ENCODE measurements at regions not wholly inside any gene's neighbourhood (a gene's known extent, or its start where the extent isn't known, plus 50 kb on each side); places are given as distances from the start of the nearest gene placed in this dataset.
"Not testable (repeated sequence)": the region's sequence is repeated elsewhere in the genome, so short reads cannot be mapped to it uniquely, and the experiment has no call there.

DNA sequence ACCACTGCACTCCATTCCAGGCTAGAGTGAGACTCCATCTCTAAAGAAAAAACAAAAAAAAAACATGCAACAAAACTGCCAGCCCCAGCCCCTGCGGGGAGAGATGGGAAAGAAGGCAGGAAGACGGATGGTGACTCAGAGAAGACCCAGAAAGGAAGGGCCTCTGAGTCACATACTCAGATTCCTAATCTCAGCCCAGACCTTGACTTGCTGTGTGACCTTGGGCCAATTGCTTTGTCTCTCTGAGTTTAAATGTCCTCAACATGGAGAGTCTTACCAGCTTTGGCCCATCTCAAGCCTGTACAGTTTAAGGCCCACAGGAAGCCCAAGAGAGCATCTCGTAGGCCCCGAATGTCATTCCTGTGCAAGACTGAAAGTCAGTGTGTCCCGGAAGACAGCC, 86.5 kb upstream of the LHX1 start:
- DNase-seq = no peak

DNA sequence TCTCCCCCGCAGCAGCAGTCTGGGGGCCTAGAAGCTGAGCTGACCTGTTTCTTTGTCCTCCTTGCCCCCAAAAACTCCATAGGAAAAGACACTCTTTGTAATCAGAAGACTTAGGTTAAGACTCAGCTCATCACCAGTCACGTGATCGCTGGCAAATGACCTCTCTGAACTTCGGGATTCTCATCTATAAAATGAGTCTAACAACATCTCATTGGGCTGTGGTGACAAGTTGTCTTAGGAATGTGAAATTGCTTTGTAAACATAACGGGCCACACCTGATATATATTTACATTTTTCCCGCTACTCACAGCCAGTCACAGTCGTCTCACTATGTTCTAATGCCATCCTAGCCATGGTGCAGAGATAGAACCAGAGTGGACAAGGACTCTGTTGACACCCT, 86.0 kb upstream of the LHX1 start:
- no peak for DNase-seq

DNA sequence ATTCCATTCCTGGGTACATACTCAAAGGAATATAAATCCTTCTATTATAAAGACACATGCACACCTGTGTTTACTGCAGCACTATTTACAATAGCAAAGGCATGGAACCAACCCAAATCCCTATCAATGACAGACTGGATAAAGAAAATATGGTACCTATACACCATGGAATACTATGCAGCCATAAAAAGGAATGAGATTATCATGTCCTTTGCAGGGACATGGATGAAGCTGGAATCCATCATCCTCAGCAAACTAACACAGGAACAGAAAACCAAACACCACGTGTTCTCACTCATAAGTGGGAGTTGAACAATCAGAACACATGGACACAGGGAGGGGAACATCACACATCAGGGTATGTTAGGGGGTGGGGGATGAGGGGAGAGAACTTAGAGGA, 84.8 kb upstream of the LHX1 start:
- DNase-seq = not testable (repeated sequence)

DNA sequence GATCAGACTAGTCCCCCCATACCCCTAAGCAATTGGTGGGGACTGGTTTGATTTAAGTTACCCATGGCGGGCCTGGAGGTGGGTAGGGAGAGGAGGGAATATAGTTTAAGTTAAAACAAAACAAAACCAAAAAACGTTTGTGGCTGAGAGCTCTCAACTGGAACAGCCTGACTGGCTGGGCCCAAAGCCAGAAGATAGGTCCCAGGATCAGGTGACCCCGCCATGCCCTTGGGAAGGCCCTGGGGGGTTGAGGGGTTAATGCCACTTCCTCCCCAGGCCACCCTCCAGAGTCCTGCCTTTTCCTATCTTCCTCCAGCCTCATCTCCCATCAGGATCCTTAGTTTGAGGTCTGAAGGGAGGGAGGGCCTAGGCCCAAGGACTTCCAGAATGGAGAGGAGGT, 82.3 kb upstream of the LHX1 start:
- DNase-seq = no peak

DNA sequence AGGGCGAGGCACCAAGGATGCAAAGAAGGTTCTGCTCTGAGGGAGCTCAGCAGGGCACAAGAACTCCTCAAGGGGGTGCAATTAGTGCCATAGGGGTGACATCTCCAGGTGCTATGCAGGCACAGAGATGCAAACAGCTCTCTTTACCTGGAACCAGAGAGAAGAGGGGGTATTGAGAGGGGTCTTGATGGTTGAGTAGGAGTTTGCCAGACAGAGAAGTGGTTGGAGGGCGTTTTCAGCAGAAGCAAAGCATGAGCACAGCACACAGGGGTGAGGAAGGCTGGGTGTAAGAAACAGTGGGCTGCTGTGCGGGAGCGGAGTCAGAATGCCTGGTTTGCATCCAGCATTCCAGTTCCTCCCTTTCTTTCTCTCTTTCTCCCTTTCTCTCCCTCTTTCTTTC, 81.8 kb upstream of the LHX1 start:
- no peak for DNase-seq

DNA sequence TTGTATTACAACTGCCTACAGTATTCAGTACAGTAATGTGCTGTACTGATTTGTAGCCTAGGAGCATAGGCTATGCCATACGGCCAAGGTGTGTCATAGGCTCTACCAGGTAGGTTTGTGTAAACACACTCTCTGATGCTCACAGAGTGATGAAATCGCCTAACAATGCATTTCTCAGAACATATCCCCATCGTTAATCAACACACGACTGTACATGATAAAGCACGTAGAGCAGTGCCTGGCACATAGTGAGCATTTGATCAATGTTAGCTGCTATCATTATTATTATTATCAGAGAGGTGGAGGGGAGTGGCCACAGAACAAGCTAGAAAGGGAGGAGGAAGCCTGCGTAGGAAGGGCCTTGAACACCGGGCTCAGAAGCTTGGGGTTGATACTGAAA, 81.1 kb upstream of the LHX1 start:
- DNase-seq = no peak

DNA sequence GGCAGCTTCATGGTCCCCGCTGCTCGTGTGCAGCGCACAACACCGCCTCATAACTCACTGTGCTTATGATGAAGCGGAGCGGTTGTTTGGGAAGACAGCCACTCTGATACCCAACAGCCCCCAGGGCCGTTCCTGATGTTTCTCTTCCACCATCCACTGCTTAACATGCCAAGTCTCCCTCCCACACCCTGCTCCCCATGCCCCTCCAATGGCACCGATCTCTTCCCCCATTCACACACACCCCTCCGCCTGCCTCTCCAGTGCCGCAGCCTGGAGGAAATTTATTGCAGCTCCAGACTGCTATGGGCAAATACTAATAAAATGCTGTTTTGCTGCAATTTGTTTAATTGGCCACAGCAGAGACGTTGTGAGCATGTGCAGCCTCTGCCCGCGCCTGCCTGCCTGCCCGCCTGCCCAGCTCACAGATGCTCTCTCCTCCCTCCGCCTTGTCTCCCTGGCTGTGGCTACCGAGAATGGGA, 80.3 kb upstream of the LHX1 start:
- no peak for DNase-seq

DNA sequence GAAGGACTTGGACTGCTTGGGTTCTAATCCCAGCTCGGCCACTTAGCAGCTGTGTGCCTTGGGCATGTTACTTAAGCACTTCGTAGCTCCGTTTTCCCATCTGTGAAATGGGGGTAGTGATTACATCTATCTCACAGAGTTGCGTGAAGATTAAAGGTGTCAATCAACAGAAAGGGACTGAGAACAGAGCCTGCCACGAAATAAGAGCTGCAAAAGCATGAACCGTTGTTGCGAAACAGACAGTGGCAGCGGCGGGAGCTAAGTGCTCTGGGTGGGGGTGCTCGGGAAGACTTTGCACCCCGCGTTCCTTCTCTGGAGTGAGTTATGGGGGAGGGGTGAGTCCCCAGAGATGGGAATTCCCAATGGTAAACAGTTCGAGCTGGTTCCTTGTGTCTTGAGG, 79.6 kb upstream of the LHX1 start:
- DNase-seq = no peak

DNA sequence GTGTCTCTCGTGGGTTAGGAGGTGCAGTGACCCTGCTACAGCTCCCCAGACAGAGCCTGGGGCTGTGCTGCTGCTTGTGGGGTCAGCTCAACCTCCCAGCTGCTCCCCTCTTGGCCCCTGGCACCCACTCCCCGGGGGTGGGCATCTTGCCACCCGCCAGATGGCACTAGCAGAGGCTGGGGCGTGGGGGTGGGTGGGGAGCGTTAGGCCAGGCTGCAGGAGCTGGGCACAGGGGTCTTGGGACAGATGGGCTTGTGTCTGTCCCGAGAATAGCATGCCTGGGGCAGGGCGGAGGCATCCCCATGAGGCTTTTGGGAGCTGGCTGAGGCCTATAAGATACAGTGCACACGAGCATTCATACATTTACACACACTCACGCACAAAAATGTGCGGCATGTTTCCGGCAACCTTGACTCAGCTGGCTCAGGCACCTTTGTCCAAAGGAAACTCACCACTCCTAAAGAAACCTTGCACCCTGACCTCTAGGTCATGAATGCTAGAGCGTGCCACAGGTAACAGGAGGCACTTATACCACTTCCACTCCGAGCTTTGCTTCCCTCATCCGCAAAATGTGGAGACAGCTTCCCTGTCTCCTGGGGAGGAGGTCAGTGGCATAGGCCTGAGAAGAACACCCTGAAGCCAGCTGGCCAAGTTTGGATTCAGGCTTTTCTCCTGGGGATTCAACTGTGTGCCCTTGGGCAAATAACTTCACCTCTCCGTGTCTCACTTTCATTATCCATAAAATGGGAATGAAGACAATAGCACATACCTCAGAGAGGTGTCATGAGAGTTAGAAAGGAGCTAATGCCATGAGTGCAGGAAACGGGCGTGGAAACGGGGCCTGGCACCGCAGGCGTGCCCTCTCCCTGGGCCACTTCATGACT, 78.9 kb upstream of the LHX1 start:
- no peak for DNase-seq

DNA sequence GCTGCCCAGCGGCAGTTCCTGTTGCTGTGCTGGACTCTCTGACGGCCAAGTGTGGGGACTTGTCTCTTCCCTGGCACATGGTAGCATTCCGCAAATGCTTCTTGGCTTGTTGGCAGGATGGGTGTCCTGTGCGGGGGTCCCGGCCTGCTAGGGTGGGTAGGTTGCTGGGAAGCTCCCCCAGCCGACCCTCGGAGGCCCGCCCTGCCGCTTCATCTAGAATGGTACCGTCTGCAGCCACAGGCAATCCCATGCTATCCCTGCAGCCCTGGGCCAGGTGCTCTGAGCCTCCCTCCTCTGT, 78.3 kb upstream of the LHX1 start:
- DNase-seq = no peak

DNA sequence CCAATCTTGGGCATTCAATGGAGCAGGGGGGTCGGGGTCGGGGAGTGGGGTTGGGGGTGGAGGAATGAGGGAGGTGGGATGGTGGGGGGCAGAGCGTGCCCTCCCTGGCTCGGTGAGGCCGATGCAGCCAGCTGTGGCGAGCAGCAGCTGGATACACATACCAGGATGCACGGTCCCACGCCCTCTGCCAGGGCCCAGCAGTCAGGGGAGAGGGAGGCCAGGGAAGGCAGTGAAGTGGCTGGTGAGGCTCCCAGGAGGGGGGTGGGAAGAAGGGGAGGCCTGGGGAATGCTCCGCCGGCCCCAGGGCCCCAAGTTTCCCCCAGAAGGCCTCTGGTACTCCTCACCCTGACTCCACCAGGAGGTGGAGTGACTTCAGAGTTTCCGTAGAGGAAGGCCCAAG, 77.6 kb upstream of the LHX1 start:
- DNase-seq = no peak

DNA sequence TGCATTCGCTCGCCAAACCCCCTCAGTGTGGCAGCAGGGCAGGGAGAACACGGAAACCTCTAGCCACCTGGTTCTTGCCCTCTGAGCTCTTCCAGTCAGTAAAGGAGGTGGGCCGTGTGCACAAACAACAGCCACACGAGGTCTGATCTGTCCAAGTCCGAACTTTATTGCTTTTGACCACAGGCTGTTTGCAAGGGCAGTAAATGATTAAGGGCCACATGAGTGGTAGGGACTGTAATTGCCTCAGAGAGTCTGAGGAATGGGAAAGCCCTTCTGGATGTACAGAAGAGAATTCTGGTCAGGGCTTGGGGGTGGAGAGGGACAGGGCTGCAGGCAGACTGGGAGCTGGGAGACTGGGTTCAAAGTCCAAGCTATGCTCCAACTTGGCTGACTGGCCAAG, 75.7 kb upstream of the LHX1 start:
- no peak for DNase-seq

DNA sequence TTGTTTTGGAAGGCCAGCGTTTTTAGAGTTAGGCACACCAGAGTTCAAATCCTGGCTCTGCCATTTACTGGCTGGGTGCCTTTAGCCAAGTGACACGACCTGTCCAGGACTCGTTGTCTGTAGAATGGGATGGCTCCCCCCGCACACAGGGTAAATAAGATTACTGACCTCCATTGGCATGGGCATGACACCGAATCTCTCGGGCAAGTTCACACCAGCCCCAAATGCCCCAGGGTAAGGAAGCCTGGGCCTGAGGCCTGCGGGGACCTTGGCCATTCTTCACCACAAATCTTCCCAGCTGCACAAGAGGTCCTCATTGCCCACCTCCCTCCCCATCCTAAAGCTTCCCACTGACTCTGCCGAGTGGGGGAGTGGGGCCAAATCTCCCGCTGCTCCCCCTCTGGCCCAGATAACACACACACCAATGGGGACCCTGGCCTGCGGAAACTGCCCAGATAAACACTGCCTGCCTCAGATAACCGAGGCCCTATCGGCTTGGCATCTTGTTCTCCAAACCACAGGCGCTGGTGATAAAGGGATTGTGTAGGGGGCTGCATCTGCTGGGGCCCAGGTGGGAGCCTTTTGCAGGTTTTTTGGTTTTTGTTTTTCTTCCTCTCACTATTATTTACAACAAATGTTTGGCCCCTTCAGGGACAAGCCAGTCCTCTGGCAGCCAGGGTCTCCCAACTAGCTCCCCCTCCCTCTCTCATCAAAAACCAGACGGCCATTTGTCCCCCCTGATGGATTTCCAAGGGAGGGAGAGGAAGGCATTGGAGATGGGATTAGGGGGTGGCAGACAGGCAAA, 75.0 kb upstream of the LHX1 start:
- DNase-seq = no peak

DNA sequence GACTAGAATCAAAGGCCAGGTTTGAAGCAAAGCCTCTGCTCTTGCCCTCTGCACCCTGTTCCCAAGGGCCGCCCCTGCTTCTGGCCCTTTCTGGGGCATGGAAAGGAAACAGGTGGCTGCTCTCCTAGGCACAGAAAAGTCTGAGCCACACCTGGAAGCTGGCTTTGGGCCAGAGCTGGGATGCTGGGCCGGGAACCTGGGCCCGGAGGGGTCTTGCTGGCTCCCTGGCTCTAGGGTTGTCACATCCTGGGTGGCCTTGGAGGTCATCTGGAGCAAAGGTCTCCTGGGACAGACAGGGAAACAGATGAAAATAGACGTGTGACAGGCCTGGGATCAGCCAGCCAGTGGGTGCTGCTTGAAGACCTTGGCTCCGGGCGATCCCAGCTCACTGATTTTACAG, 74.1 kb upstream of the LHX1 start:
- no peak for DNase-seq

DNA sequence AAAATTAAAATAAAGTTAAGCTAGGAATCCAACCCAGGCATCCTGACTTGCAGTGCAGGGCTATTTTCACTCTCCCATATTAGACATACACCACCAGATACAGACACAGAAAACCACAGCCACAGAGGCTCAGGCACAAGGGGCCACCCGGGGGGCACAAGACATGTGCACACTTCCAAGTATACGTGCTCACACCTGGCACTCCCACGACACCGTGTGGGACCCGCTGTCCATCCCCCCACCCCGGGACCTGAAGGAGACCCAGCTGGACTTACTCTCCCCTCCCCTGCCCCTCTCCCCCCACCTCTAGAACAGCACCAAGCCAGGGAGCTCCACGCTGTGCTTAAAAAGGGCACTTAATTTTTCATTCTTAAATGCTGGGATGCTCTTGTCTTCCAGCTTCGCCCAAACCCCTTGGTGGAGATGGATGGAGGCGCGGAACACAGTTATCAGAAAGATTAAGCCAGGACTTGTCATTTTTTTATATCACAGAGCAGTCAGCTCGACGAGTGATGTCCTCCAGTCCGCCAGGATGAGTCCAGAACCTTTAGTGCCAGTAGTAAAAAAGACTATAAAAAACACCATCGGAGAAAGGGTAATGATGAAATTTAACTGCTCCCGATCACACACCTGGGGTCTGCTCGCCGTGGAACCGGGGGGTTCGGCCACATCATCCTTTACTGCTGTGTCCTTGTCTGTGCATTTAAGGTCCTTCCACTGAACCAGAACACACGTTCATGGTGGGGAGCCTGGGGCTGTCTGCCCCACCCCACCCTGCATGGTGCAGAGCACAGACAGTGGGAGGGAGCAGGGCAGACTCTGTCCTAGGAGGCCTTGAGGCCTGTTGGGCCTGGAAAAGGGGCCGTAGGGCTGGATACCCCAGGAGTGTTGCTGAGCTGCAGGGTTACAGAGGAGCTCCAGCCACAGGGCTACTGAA, 73.3 kb upstream of the LHX1 start:
- DNase-seq = no peak

DNA sequence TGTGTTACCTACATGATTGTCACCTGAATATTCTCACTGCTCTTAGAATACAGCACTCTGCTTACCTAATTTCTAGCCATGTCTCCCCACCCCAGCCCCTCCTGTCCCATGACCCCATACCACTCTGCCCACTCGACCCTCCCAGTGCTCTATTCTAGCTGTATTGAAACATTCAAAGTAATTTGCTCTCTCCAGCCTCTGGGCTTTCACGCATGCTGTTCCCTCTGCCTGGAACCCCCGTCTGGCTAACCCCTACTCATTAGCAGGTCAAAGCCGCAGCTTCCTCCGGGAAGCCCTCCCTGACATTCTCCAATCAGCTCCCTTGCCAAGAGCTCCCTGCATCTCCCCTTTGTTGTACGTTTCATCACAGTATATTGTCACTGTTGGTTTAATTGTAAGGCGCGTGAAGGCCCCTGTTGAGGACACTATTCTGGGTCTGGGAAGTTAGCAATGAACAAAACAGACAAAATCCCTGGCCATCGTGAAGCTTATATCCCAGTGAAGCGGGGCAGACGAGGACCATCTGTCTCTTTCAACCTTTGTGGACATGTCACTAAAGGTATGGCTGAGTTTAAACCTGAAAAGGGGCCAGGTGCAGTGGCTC, 72.3 kb upstream of the LHX1 start:
- no peak for DNase-seq

DNA sequence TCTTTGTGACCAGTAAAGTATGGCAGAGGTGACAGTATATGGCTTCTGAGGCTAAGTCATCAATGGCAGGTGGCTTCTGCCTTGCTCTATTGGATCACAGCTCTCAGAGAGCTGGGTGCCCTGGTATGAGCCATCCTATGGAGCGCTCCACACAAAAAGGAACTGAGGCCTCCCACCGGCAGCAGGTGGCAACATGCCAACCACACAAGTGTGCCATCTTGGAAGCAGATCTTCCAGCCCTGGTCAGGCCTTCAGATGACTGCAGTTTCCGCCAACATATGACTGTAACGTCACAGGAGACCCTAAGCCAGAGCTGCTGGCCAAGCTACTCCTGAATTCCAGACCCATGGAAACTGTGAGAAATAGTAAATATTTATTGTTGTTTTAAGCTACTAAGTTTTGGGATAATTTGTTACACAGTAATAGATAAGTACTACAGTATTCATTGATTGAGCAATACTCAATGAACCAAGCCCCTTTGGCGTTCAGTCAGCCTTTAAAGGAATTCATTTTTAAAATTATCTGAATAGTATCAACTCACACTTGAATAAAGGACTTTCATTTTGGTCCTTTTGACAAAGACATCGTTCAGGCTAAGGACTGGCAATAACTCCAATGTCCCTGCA, 69.4 kb upstream of the LHX1 start:
- no peak for DNase-seq

DNA sequence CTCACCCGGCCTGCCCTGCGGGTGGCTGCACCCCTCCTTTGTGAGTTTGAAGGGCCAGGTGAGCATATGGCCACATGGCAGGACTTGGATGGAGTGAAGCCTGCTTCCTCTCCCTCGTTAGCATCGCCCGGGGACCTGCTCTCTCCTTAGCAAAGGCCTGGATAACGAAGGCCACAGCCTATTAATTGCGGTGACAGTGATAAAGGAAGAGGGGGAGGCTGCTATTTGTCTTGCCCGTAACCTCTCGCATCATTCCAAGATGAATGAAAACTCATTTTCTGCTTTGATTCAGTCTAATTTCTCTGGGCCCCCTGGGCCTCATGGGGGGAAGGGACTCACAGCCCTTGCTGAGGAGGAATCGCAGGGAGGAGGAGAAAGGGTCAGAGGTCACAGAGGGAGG, 68.5 kb upstream of the LHX1 start:
- no peak for DNase-seq

DNA sequence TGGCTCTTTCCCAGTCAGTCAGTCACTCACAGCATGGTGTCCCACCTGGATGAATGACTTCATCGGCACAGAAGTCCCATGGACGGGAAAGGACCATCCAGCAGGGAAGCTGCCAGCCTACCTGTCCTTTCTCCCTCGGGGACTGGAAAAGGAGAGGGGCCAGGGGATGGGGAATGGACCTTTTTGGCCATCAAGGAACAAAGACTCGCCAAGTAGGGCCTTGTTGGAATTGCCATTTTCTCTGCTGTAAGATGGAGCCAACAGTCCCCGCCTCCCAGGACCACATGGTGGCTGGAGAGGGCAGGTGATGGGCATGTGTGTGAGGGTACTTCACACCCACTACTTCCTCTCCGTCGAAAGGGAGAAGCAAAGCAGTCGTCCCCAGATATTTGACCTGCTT, 67.8 kb upstream of the LHX1 start:
- no peak for DNase-seq

DNA sequence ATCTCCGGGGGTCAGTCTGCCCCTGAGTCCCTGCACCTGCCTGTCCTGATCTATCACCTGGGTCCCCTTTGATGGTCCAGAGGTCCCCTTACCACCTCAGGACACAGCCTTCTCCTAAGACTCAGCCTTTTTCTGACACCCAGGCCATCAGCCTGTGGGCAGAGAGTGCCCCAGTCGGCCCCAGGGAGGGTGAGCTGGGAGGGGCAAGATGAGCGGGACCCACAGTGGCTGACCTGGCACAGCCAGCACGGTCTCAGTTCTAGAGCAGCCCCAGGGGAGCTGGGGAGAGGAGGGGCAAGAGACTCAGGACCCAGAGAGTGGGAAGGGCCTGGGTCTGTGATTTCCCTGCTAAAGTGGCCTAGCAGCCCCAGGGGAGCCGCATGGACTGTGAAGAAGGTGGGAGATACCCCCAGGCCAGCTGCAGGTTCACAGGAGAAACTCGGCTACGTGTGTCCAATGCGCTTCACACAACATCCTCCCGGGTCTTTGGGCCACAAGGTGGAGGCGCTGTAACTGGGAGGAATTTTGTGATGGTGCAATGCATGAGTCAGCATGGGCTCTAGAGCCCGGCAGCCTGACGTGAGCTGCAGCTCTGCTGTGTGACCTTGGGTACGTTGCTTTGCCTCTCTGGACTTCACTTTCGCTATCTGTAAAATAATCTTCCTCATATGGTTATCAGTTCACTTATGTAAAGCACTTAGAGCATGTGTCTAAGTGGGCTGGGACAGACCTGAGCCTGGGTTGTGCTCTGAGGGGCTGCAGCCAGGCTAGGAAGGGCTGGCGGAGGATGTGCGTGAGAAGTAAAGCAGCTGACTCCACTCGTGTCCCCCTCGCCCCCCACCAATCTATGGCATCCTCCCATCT, 67.2 kb upstream of the LHX1 start:
- DNase-seq = no peak

DNA sequence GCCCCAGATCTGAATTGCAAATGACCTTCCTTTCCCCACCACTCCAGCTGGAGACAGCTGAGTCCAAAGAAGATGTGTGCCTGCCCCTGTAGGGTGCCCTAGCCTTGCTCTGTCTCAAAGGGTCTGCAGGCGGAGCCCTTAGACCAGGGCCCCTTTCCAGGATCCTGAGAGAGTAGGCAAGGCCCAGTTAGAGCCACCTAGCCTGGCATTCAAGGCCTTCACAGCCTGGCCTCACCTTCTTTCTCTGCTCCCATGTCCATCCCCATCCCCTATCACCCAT, 66.6 kb upstream of the LHX1 start:
- DNase-seq = no peak

Measured in stimulated activated CD4-positive, alpha-beta T cell treated with anti-CD3 and anti-CD28 coated beads, Interleukin-2, amount 100 ng/mL, for 48 hours (primary cell).